SU-DHL-6 (cell line): ENCODE measurements at regions not wholly inside any gene's neighbourhood (a gene's known extent, or its start where the extent isn't known, plus 50 kb on each side); places are given as distances from the start of the nearest gene placed in this dataset.

Experiments
- CTCF ChIP-seq: fragments of 200-600 bp; sonication (generic); IDR thresholded peaks from one replicate; pipeline ENCODE4 v1.5.1; 2017; ENCODE audit warnings: antibody characterized with exemption, mild to moderate bottlenecking, low read length, moderate library complexity; ENCODE audit not compliant: insufficient read depth, poor library complexity, severe bottlenecking
- EZH2phosphoT487 ChIP-seq: fragments of 200-600 bp; sonication (generic), shearing (Covaris generic); conservative IDR thresholded peaks from 2 replicates; pipeline ENCODE4 v1.6.1; 2018; ENCODE audit warnings: mild to moderate bottlenecking, antibody characterized with exemption, low read length, moderate library complexity, mixed read lengths

GRCh38 chr1:39117899-39118450 is 86.5 kb upstream of the MACF1 start:
- no peak for TF ChIP-seq CTCF
- TF ChIP-seq EZH2phosphoT487: no peak
